ENCODE measurements at regions not wholly inside any gene's neighbourhood (a gene's known extent, or its start where the extent isn't known, plus 50 kb on each side); places are given as distances from the start of the nearest gene placed in this dataset.

DNA sequence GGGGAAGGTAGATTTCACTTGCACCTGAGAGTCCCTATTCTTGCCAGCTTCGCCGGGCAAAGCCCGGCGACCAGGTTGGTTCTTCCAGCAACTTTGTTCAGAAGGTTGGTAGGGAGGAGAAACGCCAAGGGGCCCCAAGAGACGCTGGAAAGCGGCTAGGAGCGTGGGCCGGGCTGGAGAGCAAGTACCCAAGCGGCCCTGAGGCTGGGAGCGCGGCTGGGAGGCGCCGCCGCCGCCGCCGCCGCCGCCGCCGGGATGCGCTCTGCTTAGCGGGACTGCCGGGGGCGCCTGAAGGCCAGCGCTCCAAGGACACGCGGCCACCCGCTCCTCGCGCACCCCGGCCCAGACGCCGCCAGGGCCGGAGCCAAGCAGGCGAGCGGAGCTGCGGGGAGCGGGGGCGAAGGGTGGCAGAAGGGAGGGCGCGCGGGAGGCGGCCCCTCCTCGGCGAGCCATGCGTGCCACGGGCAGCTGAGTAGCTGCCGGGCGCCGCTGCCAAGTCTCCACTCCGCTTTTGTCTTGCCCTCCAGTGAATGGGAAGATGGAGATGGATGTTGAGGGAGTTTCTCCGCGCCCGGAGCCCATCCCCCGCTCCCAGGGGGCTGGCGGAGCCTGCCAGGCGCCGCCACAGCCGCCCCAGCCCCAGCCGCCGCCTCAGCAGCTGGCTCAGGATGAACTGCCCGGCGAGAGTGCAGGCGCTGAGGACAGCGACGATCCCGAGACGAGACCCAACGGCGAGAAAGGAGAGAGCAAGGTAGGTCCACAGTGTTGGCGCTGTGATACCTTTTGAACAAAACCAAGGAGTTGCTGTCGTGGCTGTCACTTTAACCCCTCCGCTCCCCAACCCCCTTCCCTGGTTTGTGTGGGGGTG, 227.4 kb upstream of the AZI2 start:
- H3K4me2 ChIP-seq, result no peak overlapping the region
- H3K27ac ChIP-seq, result no peak overlapping the region
- H4K20me1 ChIP-seq, result no peaks in the 10 kb centered on the region
- no peak overlapping the region for H3K9ac ChIP-seq
- no peaks in the 10 kb centered on the region for H3K36me3 ChIP-seq
- H3K9me3 ChIP-seq (replicated peaks in 1 of 11), result peaks cover 17 to 25% (median 21%) of the 10 kb centered on the region in 11 experiments
- H3K4me1 ChIP-seq, result no peaks in the 10 kb centered on the region
- no peaks in the 10 kb centered on the region for H3K27me3 ChIP-seq
- TF ChIP-seq Cebpa-rat (IDR thresholded peaks at IDR 0.05), result no peak
- H3K4me3 ChIP-seq, result no peak overlapping the region

DNA sequence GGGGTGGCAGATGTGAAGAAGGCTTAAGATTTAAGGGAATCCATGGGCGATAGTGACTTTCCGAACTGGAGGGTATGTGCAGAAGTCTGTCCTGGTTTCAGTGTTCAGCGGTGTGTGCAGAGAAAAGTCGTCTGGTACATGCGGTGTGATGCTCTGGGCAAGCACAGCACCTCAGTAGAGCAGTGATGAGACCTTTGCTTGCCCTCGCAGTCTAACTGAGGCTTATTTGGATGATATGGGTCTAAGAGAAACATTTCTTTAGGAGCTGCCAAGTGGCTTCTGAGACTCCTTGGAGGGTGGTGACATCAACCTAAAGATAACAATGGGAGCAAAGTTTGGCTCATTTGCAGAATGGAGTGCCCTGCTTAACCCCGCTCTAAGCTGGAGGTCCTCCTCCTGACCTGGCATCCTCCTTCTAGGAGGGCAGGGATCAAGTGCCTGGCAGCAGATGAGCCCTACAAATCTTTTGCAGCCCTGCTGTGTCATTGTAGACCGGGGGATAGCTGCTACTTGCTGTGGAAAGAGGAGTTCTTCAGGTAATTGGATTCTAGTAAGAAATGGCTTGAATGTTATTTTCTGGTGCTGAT, 228.1 kb upstream of the AZI2 start:
- Histone ChIP-seq H3K4me1 (no peaks in the 10 kb centered on the region), H4K20me1 (no peaks in the 10 kb centered on the region), H3K4me3 (no peak overlapping the region), H3K36me3 (no peaks in the 10 kb centered on the region), H3K27me3 (no peaks in the 10 kb centered on the region), H3K9me3 (replicated peaks in 1 of 11) (peaks cover 17 to 25% (median 21%) of the 10 kb centered on the region in 11 experiments), H3K9ac (no peak overlapping the region), H3K27ac (no peak overlapping the region), H3K4me2 (no peak overlapping the region)
- TF ChIP-seq Cebpa-rat (IDR thresholded peaks at IDR 0.05), result no peak

- no peaks in the 10 kb centered on the region for H3K27me3 ChIP-seq
- no peaks in the 10 kb centered on the region for H3K36me3 ChIP-seq
- no peaks in the 10 kb centered on the region for H3K4me1 ChIP-seq
- no peak overlapping the region for H3K9ac ChIP-seq
- no peak overlapping the region for H3K4me2 ChIP-seq
- H3K9me3 ChIP-seq (replicated peaks in 1 of 11), result peaks cover 17 to 25% (median 21%) of the 10 kb centered on the region in 11 experiments
- TF ChIP-seq Cebpa-rat (IDR thresholded peaks at IDR 0.05), result no peak
- H3K4me3 ChIP-seq, result no peak overlapping the region
- H4K20me1 ChIP-seq, result no peaks in the 10 kb centered on the region
- no peak overlapping the region for H3K27ac ChIP-seq
These were observed 229.4 kb upstream of the AZI2 start for GRCh38 chr3:28577941-28578500.

GRCh38 chr3:28586325-28586724, 237.7 kb upstream of the AZI2 start:
- Histone ChIP-seq H3K9me3 (replicated peaks in 1 of 11) (no peaks in the 10 kb centered on the region), H3K4me2 (no peak overlapping the region), H3K4me3 (no peak overlapping the region), H3K27me3 (no peaks in the 10 kb centered on the region), H4K20me1 (no peaks in the 10 kb centered on the region), H3K4me1 (no peaks in the 10 kb centered on the region), H3K36me3 (no peaks in the 10 kb centered on the region), H3K9ac (no peak overlapping the region), H3K27ac (no peak overlapping the region)
- no peak for TF ChIP-seq Cebpa-rat (IDR thresholded peaks at IDR 0.05)

GRCh38 chr3:28587723-28588122, 239.1 kb upstream of the AZI2 start:
- Histone ChIP-seq H3K36me3 (no peaks in the 10 kb centered on the region), H3K9me3 (replicated peaks in 1 of 11) (no peaks in the 10 kb centered on the region), H3K27ac (no peak overlapping the region), H4K20me1 (no peaks in the 10 kb centered on the region), H3K9ac (no peak overlapping the region), H3K27me3 (no peaks in the 10 kb centered on the region), H3K4me3 (no peak overlapping the region), H3K4me1 (no peaks in the 10 kb centered on the region), H3K4me2 (no peak overlapping the region)
- 0 out of 22 replicates have a peak, but pooled peaks of 1 of the 11 experiments have one; percentile 45 for TF ChIP-seq Cebpa-rat (IDR thresholded peaks at IDR 0.05)

DNA sequence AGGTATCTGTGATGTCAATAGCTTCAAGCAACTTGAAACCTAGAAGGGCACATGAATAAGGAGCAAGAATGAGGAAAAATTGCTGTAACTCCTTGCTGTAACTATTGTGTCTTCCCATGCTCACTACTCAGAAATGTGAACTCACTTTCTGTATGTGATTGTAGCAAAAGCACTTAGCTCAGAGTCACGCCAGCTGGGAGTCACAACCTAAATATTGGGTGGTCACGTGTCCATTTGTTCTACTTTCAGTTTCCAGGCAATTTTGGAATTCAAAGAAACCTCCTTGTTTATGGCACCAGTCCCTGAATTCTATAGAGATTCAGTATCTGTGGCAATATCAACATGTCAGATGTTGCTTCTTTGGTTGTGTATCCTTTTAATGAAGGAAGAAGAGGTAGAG, 241.6 kb upstream of the AZI2 start:
- H3K36me3 ChIP-seq, result no peaks in the 10 kb centered on the region
- H3K4me3 ChIP-seq, result no peak overlapping the region
- no peak for TF ChIP-seq Cebpa-rat (IDR thresholded peaks at IDR 0.05)
- H3K9ac ChIP-seq, result no peak overlapping the region
- H3K27ac ChIP-seq, result no peak overlapping the region
- H3K27me3 ChIP-seq, result no peaks in the 10 kb centered on the region
- H3K4me1 ChIP-seq, result 0 out of 20 replicates have a peak, but pooled peaks cover 0 to 3% (median 0%) of the 10 kb centered on the region in 10 experiments
- H4K20me1 ChIP-seq, result no peaks in the 10 kb centered on the region
- H3K4me2 ChIP-seq, result no peak overlapping the region
- no peaks in the 10 kb centered on the region for H3K9me3 ChIP-seq (replicated peaks in 1 of 11)

DNA sequence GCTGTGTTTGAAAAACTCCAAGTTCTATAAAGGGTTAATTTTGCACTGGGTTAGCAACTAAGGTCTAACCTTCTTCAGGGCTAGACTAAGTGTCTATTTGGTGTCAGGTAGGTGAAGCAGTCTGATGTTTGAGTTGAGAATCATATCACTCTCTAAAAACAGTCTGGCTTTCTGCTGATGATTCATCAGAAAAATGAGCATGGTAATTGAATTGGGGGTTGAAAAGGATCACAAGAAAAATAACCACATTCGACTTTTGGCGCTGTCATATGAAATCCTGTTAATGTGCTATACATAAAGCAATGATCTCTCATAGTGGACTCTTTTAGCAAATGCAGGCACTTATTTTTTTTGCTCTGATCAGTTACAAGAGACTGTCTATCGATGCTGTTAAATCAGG, 242.2 kb upstream of the AZI2 start:
- TF ChIP-seq Cebpa-rat (IDR thresholded peaks at IDR 0.05), result no peak
- Histone ChIP-seq H3K27me3 (no peaks in the 10 kb centered on the region), H3K36me3 (no peaks in the 10 kb centered on the region), H3K4me1 (0 out of 20 replicates have a peak, but pooled peaks cover 0 to 3% (median 0%) of the 10 kb centered on the region in 10 experiments), H4K20me1 (no peaks in the 10 kb centered on the region), H3K4me2 (no peak overlapping the region), H3K9me3 (replicated peaks in 1 of 11) (no peaks in the 10 kb centered on the region), H3K27ac (no peak overlapping the region), H3K9ac (no peak overlapping the region), H3K4me3 (no peak overlapping the region)

- no peaks in the 10 kb centered on the region for H4K20me1 ChIP-seq
- H3K9me3 ChIP-seq (replicated peaks in 1 of 11), result no peaks in the 10 kb centered on the region
- TF ChIP-seq Cebpa-rat (IDR thresholded peaks at IDR 0.05), result no peak
- no peak overlapping the region for H3K4me2 ChIP-seq
- H3K9ac ChIP-seq, result no peak overlapping the region
- H3K27ac ChIP-seq, result no peak overlapping the region
- H3K27me3 ChIP-seq, result no peaks in the 10 kb centered on the region
- no peaks in the 10 kb centered on the region for H3K36me3 ChIP-seq
- H3K4me1 ChIP-seq, result 0 out of 20 replicates have a peak, but pooled peaks cover 0 to 3% (median 0%) of the 10 kb centered on the region in 10 experiments
- no peak overlapping the region for H3K4me3 ChIP-seq
These were observed 246.7 kb upstream of the AZI2 start for GRCh38 chr3:28595372-28595771.

GRCh38 chr3:28597452-28597851, 248.8 kb upstream of the AZI2 start:
- no peak overlapping the region for H3K9ac ChIP-seq
- no peak overlapping the region for H3K27ac ChIP-seq
- no peak overlapping the region for H3K4me3 ChIP-seq
- no peak for TF ChIP-seq Cebpa-rat (IDR thresholded peaks at IDR 0.05)
- H3K27me3 ChIP-seq, result no peaks in the 10 kb centered on the region
- H3K4me2 ChIP-seq, result no peak overlapping the region
- H3K36me3 ChIP-seq, result no peaks in the 10 kb centered on the region
- H4K20me1 ChIP-seq, result no peaks in the 10 kb centered on the region
- no peaks in the 10 kb centered on the region for H3K9me3 ChIP-seq (replicated peaks in 1 of 11)
- 0 out of 20 replicates have a peak, but pooled peaks cover 0 to 3% (median 0%) of the 10 kb centered on the region in 10 experiments for H3K4me1 ChIP-seq
